Psoas muscle (tissue), 7 donors: ENCODE measurements at regions not wholly inside any gene's neighbourhood (a gene's known extent, or its start where the extent isn't known, plus 50 kb on each side); places are given as distances from the start of the nearest gene placed in this dataset.

Source experiments
- ATAC-seq, 4 donors: fragments of 200-7000 bp; cut with Tn5 transposase; one replicate each; pipeline ENCODE4 v1.9.1; 2020; ENCODE audit warnings: moderate library complexity in 3 of 4, mild to moderate bottlenecking in 2 of 4
- DNase-seq, 2 donors: peaks; one replicate each; pipeline ENCODE4 v3.0.0-alpha.2; 2020
- H3K27ac ChIP-seq: fragments of 200-600 bp; one replicate; pipeline ENCODE4 v1.8.0; 2022
- H3K27me3 ChIP-seq, 3 donors: fragments of 200-600 bp in 1 of 3; one replicate each; pipeline versions ENCODE4 v1.6.1 to v1.8.0; 2013 to 2022; ENCODE audit warnings: low read length in 2 of 3, mild to moderate bottlenecking in 2 of 3, moderate library complexity in 1 of 3; ENCODE audit not compliant: insufficient read depth in 3 of 3
- H3K36me3 ChIP-seq, 2 donors: fragments of 200-600 bp in 1 of 2; one replicate each; pipeline versions ENCODE4 v1.6.1 to v1.8.0; 2013 to 2022; ENCODE audit warnings: low read depth in 1 of 2, mild to moderate bottlenecking in 1 of 2, moderate library complexity in 1 of 2; ENCODE audit not compliant: insufficient read depth in 1 of 2
- H3K4me1 ChIP-seq: fragments of 200-600 bp; one replicate; pipeline ENCODE4 v1.8.0; 2022
- H3K4me3 ChIP-seq: fragments of 200-600 bp; one replicate; pipeline ENCODE4 v1.8.0; 2022; ENCODE audit warnings: mild to moderate bottlenecking
- H3K9me3 ChIP-seq: fragments of 200-600 bp; one replicate; pipeline ENCODE4 v1.8.0; 2022
- WGBS, 3 donors: extraction: QIAGEN DNeasy Blood & Tissue Kit; methylation state at CpG; one replicate each; pipeline versions ENCODE4 v1.1.6 to v1.1.7; 2013; 5-methylcytosine and 5-hydroxymethylcytosine counted together
- intact Hi-C, 2 donors: fragments of 100-400 bp; cut with DNase I; formaldehyde crosslinking; loops; one replicate each; pipeline versions ENCODE4 v1.11.0 to v1.14.2; 2022
- TF ChIP-seq, protein P1 (sequence below): fragments of 200-600 bp; IDR thresholded peaks from one replicate; pipeline ENCODE4 v1.8.0; 2022; ENCODE audit warnings: antibody characterized with exemption
- donor health status: healthy with polysubstance abuse.
- donor health status: DM: no; HTN: no; CAD: no; lungs with moderate emphysema.
- donor health status: Bipolar disorder and iron deficiency.
- donor health status: healthy.
- donor health status: DM: yes; HTN: yes; CAD: no.
- donor health status: DM: no; HTN: no; CAD: no.
- donor health status: DM: yes; HTN: yes; CAD: no.

GRCh38 chr2:181781078-181781786 is 100.9 kb upstream of the NEUROD1 start:
- no peaks in the 10 kb centered on the region for H3K4me1 ChIP-seq
- H3K36me3 ChIP-seq: no peaks in the 10 kb centered on the region
- no peaks in the 10 kb centered on the region for H3K9me3 ChIP-seq
- no peak overlapping the region for H3K27ac ChIP-seq
- no peaks in the 10 kb centered on the region for H3K27me3 ChIP-seq
- TF ChIP-seq, protein P1, sequence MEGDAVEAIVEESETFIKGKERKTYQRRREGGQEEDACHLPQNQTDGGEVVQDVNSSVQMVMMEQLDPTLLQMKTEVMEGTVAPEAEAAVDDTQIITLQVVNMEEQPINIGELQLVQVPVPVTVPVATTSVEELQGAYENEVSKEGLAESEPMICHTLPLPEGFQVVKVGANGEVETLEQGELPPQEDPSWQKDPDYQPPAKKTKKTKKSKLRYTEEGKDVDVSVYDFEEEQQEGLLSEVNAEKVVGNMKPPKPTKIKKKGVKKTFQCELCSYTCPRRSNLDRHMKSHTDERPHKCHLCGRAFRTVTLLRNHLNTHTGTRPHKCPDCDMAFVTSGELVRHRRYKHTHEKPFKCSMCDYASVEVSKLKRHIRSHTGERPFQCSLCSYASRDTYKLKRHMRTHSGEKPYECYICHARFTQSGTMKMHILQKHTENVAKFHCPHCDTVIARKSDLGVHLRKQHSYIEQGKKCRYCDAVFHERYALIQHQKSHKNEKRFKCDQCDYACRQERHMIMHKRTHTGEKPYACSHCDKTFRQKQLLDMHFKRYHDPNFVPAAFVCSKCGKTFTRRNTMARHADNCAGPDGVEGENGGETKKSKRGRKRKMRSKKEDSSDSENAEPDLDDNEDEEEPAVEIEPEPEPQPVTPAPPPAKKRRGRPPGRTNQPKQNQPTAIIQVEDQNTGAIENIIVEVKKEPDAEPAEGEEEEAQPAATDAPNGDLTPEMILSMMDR: no peak
- no peak for ATAC-seq
- no peak overlapping the region for H3K4me3 ChIP-seq
- no peak for DNase-seq
- intact Hi-C loops: no loop called here

GRCh38 chr2:181782660-181783059 is 102.3 kb upstream of the NEUROD1 start:
- H3K9me3 ChIP-seq: no peaks in the 10 kb centered on the region
- no peaks in the 10 kb centered on the region for H3K36me3 ChIP-seq
- H3K4me1 ChIP-seq: no peaks in the 10 kb centered on the region
- no peak overlapping the region for H3K4me3 ChIP-seq
- intact Hi-C loops: no loop called here
- H3K27ac ChIP-seq: no peak overlapping the region
- ATAC-seq (no peak), DNase-seq (no peak)
- TF ChIP-seq, protein P1: no peak
- no peaks in the 10 kb centered on the region for H3K27me3 ChIP-seq

DNA sequence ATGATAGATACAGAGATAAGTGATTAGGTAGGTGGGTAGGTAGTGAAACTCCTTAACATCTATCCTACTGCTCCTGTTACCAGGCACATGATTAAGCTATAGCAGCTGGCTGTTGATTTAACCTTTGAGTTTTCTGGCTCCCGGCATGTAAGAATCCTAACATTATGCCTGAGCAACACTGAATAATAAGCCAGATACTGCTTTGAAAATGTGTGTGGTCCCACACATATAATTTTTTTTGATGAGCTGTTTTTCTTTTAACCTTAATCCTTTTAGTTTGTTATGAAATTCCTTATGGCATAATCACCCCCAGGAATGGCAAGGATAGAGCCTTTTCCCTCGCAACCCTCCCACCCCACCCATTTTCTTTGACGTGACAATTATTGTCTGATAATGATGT is 104.2 kb upstream of the NEUROD1 start:
- WGBS, 3 donors: 68 to 79% (median 72%) methylated on average over 3 of the region's 3 CpGs
- Histone ChIP-seq H3K9me3 (no peaks in the 10 kb centered on the region), H3K36me3 (no peaks in the 10 kb centered on the region), H3K27ac (no peak overlapping the region), H3K4me3 (no peak overlapping the region), H3K27me3 (no peaks in the 10 kb centered on the region), H3K4me1 (no peaks in the 10 kb centered on the region)
- intact Hi-C loops: no loop called here
- ATAC-seq (no peak), DNase-seq (no peak)
- TF ChIP-seq, protein P1: no peak

GRCh38 chr2:181785691-181786344 is 105.5 kb upstream of the NEUROD1 start:
- TF ChIP-seq, protein P1: no peak
- intact Hi-C loops: no loop called here
- 47 to 59% (median 47%) methylated on average over 2 of the region's 2 CpGs for WGBS, 3 donors
- H3K4me1 ChIP-seq: no peaks in the 10 kb centered on the region
- no peak for DNase-seq
- H3K27ac ChIP-seq: no peak overlapping the region
- no peaks in the 10 kb centered on the region for H3K36me3 ChIP-seq
- no peak for ATAC-seq
- no peak overlapping the region for H3K4me3 ChIP-seq
- no peaks in the 10 kb centered on the region for H3K27me3 ChIP-seq
- no peaks in the 10 kb centered on the region for H3K9me3 ChIP-seq
